ENCODE measurements at regions not wholly inside any gene's neighbourhood (a gene's known extent, or its start where the extent isn't known, plus 50 kb on each side); places are given as distances from the start of the nearest gene placed in this dataset.

DNA sequence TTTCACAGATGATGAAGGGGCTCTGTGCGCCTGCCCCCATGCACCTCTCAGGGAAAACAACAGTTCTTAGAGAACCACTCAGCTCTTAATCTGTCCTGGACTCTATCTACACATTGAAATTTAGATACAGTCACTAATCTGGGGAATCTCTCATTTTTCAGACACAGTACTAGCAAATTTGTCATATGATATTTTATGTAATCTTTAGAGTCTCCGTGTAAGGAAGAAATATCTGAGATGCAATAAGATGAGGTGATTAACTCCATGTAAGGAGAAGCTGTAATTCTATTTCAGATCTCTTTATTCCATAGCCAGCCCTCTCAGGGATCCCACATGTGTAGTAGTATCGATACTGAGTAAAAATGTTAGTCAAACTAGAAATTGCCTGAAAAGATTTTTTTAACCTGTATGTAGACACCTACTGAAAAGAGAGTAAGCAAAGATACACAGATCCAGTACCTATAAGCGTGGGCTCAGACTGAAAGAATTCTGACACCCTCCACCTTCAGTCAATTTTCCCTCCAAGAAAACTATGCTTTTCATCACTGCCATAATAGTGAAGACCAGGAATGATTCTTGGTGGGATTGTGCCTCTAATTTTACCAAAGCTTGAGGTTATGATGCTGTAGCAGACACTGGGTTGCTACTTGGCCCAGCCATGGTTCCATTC, 279.6 kb upstream of the TMEM161B start:
- TF ChIP-seq, protein P1, sequence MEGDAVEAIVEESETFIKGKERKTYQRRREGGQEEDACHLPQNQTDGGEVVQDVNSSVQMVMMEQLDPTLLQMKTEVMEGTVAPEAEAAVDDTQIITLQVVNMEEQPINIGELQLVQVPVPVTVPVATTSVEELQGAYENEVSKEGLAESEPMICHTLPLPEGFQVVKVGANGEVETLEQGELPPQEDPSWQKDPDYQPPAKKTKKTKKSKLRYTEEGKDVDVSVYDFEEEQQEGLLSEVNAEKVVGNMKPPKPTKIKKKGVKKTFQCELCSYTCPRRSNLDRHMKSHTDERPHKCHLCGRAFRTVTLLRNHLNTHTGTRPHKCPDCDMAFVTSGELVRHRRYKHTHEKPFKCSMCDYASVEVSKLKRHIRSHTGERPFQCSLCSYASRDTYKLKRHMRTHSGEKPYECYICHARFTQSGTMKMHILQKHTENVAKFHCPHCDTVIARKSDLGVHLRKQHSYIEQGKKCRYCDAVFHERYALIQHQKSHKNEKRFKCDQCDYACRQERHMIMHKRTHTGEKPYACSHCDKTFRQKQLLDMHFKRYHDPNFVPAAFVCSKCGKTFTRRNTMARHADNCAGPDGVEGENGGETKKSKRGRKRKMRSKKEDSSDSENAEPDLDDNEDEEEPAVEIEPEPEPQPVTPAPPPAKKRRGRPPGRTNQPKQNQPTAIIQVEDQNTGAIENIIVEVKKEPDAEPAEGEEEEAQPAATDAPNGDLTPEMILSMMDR (IDR thresholded peaks at IDR 0.05), result no peak
- no peak for TF ChIP-seq POLR2A (IDR thresholded peaks at IDR 0.05)

Measured in thyroid gland (tissue), 4 donors.